NCI-H82 (cell line): ENCODE measurements at regions not wholly inside any gene's neighbourhood (a gene's known extent, or its start where the extent isn't known, plus 50 kb on each side); places are given as distances from the start of the nearest gene placed in this dataset.
A peak's percentile ranks its signal among the peaks of the same experiment; 100 is the strongest.

Experiments used
- DNase-seq: peaks from one replicate; lab custom pipeline; 2025; lab: John Stamatoyannopoulos, UW

DNA sequence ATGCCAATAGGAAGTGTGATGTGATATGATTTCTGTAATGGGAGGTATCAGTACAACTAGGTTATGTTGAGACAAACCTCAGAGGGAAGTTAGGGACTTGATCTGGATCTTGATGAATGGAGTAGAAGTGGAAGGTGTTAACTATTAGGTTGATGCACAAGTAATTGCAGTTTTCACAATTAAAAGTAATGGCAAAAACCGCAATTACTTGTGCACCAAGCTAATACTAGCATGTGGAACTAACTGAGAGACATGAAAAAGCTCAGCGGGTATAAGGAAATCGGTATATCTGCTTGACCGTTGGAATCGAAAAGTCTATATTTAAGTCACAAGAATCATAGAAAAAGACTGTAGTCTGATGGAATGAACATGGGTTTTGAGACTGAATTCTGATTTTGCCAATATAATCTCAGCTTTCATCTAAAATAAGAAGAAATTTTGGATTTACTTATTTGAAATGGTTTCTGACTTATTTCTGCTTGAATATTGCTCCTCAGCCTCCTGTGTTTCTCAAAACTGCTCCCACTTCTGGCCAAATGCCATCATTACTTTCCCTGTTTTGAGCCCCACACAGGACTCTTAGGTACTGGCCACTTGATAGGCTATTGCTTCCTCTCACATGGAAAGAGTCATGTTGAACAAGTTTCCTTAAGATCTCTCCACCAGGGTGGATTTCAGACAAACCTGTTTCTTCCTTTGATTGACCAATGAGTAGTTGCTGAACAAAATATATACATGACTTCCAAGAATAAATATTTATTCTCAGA, 271.5 kb upstream of the COL8A1 start:
- DNase-seq: peak; percentile 45

- DNase-seq: no peak
These were observed 272.4 kb upstream of the COL8A1 start for GRCh38 chr3:99365979-99366378.

DNA sequence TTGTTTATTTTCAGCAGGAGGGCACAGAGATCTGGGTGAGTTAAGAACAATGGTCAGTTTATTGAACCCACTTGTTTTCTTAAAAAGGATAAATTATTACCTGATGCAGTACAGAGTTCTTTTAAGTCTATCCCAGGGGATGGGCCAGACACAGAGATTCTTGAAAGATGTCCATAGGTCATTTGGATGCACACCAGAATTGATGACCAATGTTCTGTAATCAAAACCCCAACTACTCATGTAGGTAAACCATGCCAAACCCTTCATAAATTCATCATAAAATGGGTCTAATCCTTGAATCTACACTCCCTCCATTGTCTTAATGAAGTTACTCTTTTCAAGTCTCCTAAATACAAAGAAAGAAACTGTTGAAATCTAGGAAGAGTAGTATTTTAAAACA, 273.0 kb upstream of the COL8A1 start:
- DNase-seq: no peak

DNA sequence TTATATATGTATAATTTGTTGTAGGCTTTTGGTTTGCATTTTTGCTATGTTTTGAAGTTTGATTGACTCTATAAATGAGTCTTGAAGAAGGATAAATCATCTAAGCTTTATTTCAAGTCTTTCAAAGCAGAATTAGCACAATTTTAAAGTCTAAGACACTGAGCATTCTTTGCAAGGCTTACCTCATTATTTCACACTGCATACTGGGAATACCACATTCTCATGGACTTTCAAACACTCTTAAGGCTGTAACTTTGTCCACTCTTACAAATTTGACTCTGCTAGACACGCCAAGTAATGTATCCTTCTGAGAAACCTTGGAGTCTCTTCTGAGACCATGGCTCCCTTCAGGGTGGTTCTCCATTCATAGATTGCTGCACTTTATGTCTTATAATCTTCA, 281.3 kb upstream of the COL8A1 start:
- DNase-seq: no peak

DNA sequence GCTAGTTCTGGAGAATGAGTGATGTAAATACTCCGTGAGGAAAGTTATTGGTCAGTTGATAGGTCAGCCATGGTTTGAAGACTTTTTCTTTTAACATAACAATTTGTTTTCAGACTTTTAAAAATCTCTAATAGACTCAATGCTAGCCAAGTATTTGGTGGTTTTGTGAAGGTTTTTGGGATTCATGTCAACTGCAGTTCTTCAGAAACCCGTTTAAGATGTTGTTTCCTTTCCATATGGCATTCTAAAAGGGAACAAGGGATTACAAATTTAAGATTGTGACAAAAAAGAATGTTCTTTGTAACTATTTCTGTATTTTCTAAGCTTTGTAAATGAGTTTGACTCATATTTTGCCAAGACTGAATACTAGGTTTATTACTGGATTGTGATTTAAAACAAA, 281.7 kb upstream of the COL8A1 start:
- DNase-seq: no peak

DNA sequence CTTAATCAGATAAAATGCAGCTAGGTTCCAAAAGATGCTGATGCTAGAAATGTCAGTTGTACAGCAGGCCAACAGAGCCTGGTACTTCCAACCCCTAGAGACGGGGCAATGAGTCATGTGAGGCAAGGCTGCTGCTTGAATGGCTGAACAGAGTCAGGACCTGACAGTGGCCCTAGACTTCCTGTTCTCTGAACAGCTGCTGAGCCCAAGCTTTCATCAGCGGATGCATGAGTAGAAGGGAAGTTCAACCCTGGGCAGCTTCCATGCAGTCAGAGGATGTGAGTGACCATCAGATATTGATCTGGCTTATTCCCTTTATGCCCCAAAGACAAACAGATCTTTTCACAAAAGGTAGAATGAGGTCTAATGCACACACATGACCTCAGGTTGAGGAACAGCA, 282.9 kb upstream of the COL8A1 start:
- DNase-seq: no peak

- no peak for DNase-seq
These were observed 285.6 kb upstream of the COL8A1 start for GRCh38 chr3:99352811-99353210.

DNA sequence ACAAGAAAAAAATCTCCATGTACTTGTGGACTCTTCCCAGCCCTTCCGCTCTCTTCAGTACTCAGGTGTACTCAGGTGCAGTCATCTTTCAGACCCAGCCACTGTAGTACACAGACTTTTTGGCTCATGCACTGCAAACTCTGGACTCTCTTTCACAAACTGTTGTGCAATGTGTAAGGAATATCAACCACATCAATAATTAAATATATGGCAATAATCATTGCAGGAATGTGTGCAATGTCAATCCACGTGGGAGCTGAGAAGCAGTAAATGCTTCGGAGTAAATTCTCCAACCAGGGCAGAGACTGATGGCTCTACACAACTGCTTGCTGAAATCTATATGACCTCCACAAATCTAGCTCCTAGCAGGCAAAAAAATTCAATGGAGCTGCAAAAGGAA, 287.3 kb upstream of the COL8A1 start:
- no peak for DNase-seq

DNA sequence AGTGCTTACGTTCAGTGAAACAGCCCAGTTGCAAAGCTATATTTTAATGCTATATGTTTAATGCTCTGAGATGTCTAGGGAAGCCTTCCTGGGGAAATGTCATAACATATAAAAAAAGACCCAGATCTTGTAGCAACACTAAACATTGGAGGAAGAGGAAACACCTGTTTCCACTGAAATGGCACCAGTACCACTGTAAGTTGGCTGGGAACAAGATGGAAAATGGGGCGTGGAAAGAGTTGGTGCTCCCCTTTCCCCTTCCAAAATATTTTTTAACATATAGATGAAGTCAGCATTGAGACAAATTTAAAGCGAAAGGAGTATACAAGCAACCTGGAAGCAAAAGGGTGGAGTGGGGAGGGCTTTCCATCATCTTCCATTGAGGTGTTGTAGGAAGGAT, 289.9 kb upstream of the COL8A1 start:
- DNase-seq: no peak

GRCh38 chr3:99344216-99344615, 294.2 kb upstream of the COL8A1 start:
- DNase-seq: no peak

- no peak for DNase-seq
These were observed 296.0 kb upstream of the COL8A1 start for GRCh38 chr3:99342383-99342782.

GRCh38 chr3:99339222-99339621, 299.2 kb upstream of the COL8A1 start:
- no peak for DNase-seq

GRCh38 chr3:99332718-99333117, 305.7 kb upstream of the COL8A1 start:
- no peak for DNase-seq

DNA sequence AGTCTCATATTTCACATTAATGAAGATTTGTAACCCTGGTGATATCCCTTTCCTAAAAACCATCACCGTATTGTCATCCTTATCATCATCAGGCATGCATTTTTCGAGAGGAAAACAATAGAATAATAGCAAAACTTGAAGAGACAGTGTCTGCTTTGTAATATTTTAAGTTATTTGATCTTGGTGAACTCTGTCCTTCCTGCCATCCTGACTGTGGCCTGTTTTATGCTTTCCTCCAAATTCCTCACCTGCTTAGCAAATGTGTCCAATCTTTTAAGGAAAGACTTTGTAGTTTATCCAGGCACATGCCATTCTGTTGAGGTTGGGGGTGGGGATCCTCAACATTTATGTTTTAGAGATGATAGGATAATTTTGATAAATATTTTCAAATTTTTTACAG, 306.1 kb upstream of the COL8A1 start:
- no peak for DNase-seq

DNA sequence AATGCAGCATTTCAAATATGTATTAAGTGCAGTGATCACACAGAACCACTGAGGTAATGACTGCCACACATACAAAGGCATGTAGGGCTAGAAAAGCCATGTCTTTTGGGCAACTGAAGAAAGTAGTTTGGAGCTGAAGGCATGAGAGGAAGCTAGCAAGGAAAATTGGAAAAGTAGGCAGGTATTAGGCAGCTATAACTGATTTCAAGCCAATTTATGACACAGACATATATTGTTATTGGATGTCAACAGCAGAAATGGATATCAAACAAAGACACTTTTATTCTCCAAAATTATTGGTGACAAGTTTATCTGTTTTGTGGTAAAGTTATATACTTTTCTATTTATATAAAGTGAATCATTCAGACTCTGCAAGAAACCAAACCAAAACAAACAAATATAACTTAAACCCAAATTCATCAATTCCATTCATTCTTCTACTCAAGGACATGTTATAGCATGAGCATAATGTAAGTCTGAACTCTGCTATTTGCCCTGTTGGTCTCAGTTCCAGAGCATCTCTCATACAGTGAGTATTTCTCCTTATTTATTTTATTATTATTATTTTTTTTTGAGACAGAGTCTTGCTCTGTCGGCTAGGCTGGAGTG, 307.4 kb upstream of the COL8A1 start:
- no peak for DNase-seq

DNA sequence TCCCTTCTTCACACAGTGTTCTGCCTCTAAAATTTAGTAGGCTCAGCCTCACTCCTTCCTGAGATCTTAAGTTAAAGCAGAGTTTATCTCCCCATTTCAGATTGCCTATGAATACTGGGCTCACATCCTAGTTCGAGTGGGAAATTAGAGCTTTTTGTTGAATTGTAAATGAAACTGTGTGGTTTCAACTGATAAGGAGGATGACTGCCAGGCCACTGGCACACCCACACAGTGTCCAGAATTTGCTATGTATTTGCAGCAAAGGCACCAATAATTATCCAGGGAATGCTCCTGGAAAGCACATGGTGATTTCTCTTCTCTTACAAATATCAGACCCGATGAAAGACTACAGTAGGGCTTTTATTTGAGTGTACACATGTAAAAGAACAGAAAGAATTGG, 308.1 kb upstream of the COL8A1 start:
- DNase-seq: no peak

DNA sequence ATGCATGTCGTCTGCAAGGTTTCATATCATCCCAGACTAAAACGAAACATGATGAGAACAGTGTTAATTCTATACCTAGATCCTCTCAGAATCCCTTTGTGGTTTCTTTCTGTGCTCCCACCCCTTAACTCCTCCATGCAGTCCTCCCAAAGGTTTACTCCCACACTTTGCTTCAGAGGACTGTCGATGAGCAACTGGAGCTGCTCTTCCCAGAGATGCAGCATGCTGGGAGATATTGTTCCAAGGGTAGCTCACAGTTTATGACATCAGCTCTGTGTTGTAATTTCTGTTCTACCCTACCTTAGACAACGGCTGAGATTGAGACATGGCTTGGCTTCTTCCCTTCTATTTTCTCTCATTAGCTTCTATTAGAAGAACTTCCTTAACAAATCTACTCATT, 313.0 kb upstream of the COL8A1 start:
- no peak for DNase-seq

DNA sequence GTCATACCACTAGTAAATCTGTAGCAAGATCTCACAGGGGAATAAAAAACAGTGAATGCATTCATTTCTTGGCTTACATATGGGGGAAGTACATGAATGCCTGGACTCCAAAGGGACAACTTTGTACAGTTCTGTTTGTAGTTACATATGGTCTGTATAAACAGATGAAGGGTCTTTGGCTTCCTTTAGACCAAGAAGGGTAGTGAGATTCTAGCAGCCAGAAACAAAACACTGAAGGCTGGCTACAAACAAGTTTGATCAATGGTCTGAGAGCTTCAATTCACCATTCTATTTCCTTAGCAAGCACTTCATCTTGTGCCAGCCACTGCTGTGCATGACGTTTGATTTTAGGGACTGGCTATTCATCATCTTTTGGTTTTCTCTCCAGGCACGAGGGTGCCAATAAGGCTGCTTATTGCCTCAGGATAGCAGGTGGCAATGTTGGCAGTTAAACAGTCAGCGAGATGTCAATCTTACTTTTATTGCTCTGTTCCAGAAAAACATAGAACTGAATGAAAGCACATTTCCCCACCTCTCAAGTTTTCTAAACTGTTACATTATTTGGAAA, 313.7 kb upstream of the COL8A1 start:
- no peak for DNase-seq

GRCh38 chr3:99323940-99324339, 314.5 kb upstream of the COL8A1 start:
- no peak for DNase-seq

DNA sequence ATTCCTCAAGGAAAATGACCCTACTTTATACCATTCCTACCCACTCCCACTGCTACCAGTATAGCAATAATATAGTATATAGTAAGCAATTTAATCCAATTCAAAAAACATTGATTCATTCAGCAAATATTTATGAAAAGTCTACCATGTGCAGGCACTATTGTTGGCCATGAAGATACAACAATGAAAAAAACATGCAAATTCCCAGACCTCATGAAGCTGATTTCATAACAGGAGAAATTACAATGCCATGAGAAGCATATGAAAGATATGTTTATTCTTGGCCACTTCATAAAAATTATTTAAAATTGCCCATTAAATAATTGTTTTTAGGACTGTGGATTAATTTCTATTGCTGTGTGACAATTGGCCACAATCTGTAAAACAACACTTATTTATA, 315.8 kb upstream of the COL8A1 start:
- no peak for DNase-seq

- no peak for DNase-seq
These were observed 317.1 kb upstream of the COL8A1 start for GRCh38 chr3:99321261-99321660.

DNA sequence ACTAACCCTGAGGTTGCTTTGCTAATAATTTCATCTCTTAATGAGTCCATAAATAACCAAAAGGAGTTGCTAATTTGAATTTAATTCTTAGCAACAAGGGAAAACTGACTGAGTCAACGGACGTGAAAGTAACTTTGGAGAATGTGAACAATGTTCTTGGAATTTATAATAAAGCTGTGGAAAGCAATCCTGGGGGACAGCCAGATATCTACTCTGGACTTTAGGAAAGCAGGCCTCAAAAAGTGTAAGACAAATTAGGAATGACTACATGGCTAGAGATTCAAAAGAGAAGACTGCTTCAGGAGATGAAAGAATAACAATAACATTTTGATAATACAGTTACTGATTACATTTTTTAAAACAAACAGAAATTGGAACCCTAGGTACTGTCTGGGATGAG, 318.4 kb upstream of the COL8A1 start:
- no peak for DNase-seq

GRCh38 chr3:99319450-99319849, 318.9 kb upstream of the COL8A1 start:
- DNase-seq: no peak

DNA sequence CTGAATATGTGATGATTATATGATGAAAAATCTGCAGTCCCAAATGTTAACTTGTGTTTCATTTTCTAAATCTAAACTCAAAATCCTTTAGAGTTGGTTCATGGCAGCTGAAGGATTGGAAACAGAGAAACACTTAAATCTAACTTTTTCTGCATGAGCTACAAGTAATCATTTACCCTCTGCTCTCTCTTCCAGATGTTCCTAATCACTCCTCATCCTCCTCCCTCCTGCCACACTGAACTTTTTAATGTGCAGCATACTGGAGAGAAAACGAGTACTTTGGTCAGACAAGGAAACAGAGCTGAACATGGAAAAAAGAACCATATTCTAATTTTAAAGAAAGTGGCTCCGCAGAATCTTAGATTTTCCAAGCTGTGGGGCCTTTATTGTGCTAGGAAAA, 321.2 kb upstream of the COL8A1 start:
- DNase-seq: no peak
